CD8-positive, alpha-beta memory T cell (primary cell): ENCODE measurements at regions not wholly inside any gene's neighbourhood (a gene's known extent, or its start where the extent isn't known, plus 50 kb on each side); places are given as distances from the start of the nearest gene placed in this dataset.

Source experiments
- CTCF ChIA-PET: fragments of 350-600 bp; sonication (Branson Sonifier 250); formaldehyde crosslinking; loops from one replicate; lab custom pipeline; 2021; ENCODE audit warnings: antibody characterized with exemption; lab: Charles Lee
- POLR2A ChIA-PET: fragments of 350-600 bp; sonication (Branson Sonifier 250); formaldehyde crosslinking; loops from one replicate; lab custom pipeline; 2021; ENCODE audit warnings: antibody characterized with exemption; lab: Charles Lee
- DNase-seq, 5 donors: peaks; one replicate each; pipeline versions ENCODE4 v3.0.0 to v3.0.0-alpha.2; 2020 to 2022; ENCODE audit warnings: mixed read lengths in 1 of 5
- H3K27ac ChIP-seq: one replicate; pipeline ENCODE4 v1.7.0; 2013; ENCODE audit warnings: low read depth, mild to moderate bottlenecking, low read length, moderate library complexity
- H3K27me3 ChIP-seq: 2 replicates; pipeline ENCODE4 v1.7.0; 2013; ENCODE audit warnings: low read length, mild to moderate bottlenecking; ENCODE audit not compliant: insufficient read depth, poor library complexity, severe bottlenecking
- H3K36me3 ChIP-seq: 2 replicates; pipeline ENCODE4 v1.7.0; 2013; ENCODE audit warnings: mild to moderate bottlenecking, low read length, moderate library complexity; ENCODE audit not compliant: insufficient read depth
- H3K4me1 ChIP-seq: 2 replicates; pipeline ENCODE4 v1.7.0; 2013; ENCODE audit warnings: mild to moderate bottlenecking, low read length, moderate library complexity; ENCODE audit not compliant: insufficient read depth
- H3K4me3 ChIP-seq: 2 replicates; pipeline ENCODE4 v1.7.0; 2013; ENCODE audit warnings: mild to moderate bottlenecking, low read length
- H3K9me3 ChIP-seq: 2 replicates; pipeline ENCODE4 v1.7.0; 2013; ENCODE audit warnings: mild to moderate bottlenecking, low read length
- H3K27ac Mint-ChIP-seq, 8 donors: one replicate each; pipeline ENCODE4 v1.8.0; 2020 to 2021; ENCODE audit warnings: mixed read lengths in 8 of 8, mild to moderate bottlenecking in 6 of 8, inconsistent platforms in 3 of 8, moderate library complexity in 3 of 8
- H3K27me3 Mint-ChIP-seq, 2 donors: one replicate each; pipeline ENCODE4 v1.8.0; 2020 to 2021; ENCODE audit warnings: mixed read lengths in 2 of 2, mild to moderate bottlenecking in 1 of 2, moderate library complexity in 1 of 2
- H3K36me3 Mint-ChIP-seq, 3 donors: one replicate each; pipeline ENCODE4 v1.8.0; 2020 to 2021; ENCODE audit warnings: mixed read lengths in 3 of 3, inconsistent platforms in 1 of 3, mild to moderate bottlenecking in 1 of 3
- H3K4me1 Mint-ChIP-seq, 3 donors: one replicate each; pipeline ENCODE4 v1.8.0; 2020 to 2021; ENCODE audit warnings: mixed read lengths in 3 of 3, inconsistent platforms in 1 of 3, mild to moderate bottlenecking in 1 of 3
- H3K4me3 Mint-ChIP-seq, 7 donors: one replicate each; pipeline ENCODE4 v1.8.0; 2020 to 2021; ENCODE audit warnings: mixed read lengths in 7 of 7, mild to moderate bottlenecking in 6 of 7, moderate library complexity in 4 of 7, inconsistent platforms in 2 of 7
- H3K9me3 Mint-ChIP-seq, 5 donors: one replicate each; pipeline ENCODE4 v1.8.0; 2020 to 2022; ENCODE audit warnings: mixed read lengths in 5 of 5, mild to moderate bottlenecking in 3 of 5, moderate library complexity in 2 of 5, inconsistent platforms in 1 of 5

DNA sequence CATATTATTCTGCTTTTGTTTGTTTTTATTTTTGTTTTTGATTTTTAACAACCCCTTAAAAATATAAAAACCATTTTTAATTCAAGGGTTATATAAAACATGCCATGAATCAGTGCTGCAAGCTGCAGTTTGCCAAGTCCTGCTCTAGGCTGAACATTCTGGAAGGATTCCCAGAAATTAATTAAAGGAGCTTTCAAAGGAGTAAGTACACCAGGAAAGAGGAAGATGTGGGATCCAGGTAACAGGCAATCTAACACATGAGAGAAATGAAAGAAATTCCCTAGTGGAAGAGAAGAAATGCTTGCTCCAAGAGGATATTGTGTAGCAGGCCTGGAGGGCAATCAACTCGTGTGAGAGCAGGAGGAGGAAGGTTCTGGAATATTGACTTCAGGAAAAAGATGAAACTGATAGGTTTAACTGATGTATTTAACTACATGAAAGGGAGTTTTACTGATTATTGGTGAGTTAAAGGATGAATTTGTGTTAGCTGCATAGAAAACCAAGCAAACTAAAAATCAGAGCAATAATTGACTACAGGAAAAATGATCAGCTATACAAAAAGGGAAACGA lies 146.0 kb upstream of the PHACTR1 start:
- H3K27me3 ChIP-seq: no peaks in the 10 kb centered on the region
- ChIA-PET CTCF (no interaction called here), POLR2A (no interaction called here)
- no peaks in the 10 kb centered on the region for H3K36me3 ChIP-seq
- Mint-ChIP-seq H3K36me3 (no peaks in the 10 kb centered on the region), H3K4me3 (no peak overlapping the region), H3K9me3 (peaks cover 0 to 4% (median 0%) of the 10 kb centered on the region in 5 donors), H3K4me1 (no peaks in the 10 kb centered on the region), H3K27ac (no peak overlapping the region), H3K27me3 (no peaks in the 10 kb centered on the region)
- H3K4me3 ChIP-seq: no peak overlapping the region
- no peaks in the 10 kb centered on the region for H3K9me3 ChIP-seq
- no peak overlapping the region for H3K27ac ChIP-seq
- no peak for DNase-seq
- H3K4me1 ChIP-seq: no peaks in the 10 kb centered on the region

DNA sequence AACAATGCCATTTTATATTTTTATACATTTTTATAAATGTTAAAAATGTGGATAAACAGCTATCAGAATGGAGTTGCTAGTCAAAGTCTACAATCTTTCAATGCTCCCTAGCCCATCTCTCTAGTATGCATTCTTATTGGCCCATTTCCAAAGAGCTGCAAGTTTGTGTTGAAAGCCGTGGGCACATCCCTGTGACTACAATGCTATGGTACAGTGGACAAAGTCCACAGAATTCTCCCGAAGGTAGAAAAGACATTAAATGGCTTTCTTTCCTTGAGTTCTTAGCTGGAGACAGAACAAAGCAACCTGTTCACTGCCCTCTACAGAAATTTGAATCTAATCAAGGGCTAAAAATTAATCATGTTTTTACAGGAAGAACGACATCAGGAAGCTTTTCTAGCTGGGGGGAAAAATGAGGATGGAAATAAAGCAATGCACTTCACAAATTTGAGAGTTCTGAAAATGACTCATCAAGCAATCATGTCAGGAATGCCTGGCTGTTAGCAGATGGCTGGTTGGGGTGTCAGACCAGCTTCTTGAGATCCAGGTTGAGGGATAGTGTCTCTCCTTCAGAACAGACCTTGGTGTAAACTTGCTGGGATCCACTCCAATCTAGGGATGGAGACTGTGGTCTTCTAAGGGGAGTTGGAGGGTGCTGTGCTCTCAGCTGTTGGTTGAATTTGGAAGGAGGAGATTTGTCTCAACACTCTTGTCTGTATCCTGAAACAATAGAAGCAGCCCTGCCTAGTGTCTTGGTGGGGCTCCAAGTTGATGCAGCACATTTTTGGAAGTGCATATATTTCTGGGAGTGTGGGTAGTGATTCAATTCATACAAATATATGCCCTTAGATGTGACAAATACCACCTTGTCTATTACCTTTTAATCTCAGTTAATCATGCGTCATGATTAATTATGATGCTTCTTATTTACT lies 143.4 kb upstream of the PHACTR1 start:
- no peak for DNase-seq
- Mint-ChIP-seq H3K36me3 (no peaks in the 10 kb centered on the region), H3K27ac (no peak overlapping the region), H3K4me1 (no peaks in the 10 kb centered on the region), H3K9me3 (no peaks in the 10 kb centered on the region), H3K4me3 (no peak overlapping the region), H3K27me3 (no peaks in the 10 kb centered on the region)
- Histone ChIP-seq H3K9me3 (no peaks in the 10 kb centered on the region), H3K36me3 (no peaks in the 10 kb centered on the region), H3K27ac (no peak overlapping the region), H3K4me3 (no peak overlapping the region), H3K27me3 (no peaks in the 10 kb centered on the region), H3K4me1 (no peaks in the 10 kb centered on the region)
- ChIA-PET CTCF (no interaction called here), POLR2A (no interaction called here)

DNA sequence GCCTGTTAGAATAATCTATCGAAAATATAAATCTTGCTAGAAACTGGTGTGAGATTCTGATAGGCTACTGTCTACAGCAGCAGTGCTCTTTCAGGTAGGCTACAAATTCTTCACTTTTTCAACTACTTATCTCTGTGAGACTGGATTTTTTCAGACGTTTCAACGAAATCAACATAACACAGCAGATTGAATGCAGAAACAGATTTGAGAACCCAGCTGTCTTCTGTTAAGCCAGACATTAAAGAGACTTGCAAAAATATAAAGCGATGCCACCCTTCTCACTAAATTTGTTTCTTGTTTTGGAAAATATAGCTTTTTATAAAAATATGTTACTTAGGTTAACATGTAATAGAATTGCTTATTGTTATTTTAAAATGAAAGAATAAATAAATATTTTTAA lies 140.6 kb upstream of the PHACTR1 start:
- ChIA-PET CTCF (no interaction called here), POLR2A (no interaction called here)
- Histone ChIP-seq H3K27ac (no peak overlapping the region), H3K4me3 (no peak overlapping the region), H3K9me3 (no peaks in the 10 kb centered on the region), H3K4me1 (no peaks in the 10 kb centered on the region), H3K36me3 (no peaks in the 10 kb centered on the region), H3K27me3 (no peaks in the 10 kb centered on the region)
- Mint-ChIP-seq H3K9me3 (no peaks in the 10 kb centered on the region), H3K4me1 (no peaks in the 10 kb centered on the region), H3K36me3 (no peaks in the 10 kb centered on the region), H3K4me3 (no peak overlapping the region), H3K27ac (no peak overlapping the region), H3K27me3 (no peaks in the 10 kb centered on the region)
- no peak for DNase-seq

DNA sequence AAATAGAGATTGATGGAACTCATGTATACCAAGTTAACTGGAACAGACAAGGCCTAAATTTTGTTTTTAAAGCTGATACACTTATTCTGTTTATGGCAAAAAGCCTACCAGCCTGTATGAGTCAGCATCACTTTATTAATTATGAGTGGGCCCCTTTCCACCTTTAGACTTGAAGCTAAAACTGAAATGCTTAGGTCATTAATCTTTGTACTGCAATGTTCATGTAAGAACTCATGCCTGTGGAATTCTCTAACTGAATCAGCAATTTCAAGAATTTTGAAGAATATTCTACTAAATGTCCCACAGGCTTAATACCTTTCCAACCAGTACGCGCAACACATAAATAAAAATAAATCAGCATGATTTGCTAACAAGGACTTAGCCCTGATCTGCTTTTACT lies 140.2 kb upstream of the PHACTR1 start:
- DNase-seq: no peak
- H3K9me3 Mint-ChIP-seq: no peaks in the 10 kb centered on the region
- Histone ChIP-seq H3K4me1 (no peaks in the 10 kb centered on the region), H3K27ac (no peak overlapping the region), H3K4me3 (no peak overlapping the region), H3K27me3 (no peaks in the 10 kb centered on the region), H3K36me3 (no peaks in the 10 kb centered on the region), H3K9me3 (no peaks in the 10 kb centered on the region)
- no peaks in the 10 kb centered on the region for H3K36me3 Mint-ChIP-seq
- ChIA-PET CTCF (no interaction called here), POLR2A (no interaction called here)
- no peaks in the 10 kb centered on the region for H3K4me1 Mint-ChIP-seq
- no peak overlapping the region for H3K27ac Mint-ChIP-seq
- H3K27me3 Mint-ChIP-seq: no peaks in the 10 kb centered on the region
- H3K4me3 Mint-ChIP-seq: no peak overlapping the region

DNA sequence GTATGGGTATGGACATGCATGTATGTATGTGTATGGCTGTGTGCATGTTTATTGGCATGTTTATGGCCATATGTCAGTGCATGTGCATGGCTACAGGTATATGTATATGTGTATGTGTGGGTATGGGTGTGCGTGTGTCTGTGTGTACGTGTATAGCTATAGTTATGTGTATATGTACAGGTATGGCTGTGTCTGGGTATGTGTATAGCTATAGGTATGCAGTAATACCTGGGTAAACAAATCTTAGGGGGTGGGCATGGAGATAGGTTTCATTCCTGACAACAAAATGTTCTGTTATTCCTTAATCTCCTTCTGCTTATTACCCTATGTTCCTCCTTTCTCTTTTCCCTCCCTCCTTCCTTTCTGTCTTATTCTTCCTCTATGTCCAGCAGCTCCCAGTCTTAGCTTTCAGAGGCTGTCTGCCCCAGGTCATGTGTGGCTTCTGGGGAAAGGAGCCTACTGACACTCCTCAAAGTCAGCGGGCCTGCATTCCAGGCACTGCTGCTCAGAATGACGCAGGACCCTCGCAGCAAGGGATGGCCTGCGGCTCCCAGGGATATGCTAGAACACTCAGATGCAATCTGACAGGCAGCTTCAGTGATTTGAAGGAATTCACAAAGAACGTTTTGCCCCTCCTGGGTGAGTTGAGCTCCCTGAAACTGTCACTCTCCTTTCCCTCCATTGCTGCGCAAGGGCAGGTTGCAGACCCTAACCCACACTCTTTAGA lies 139.3 kb upstream of the PHACTR1 start:
- DNase-seq: no peak
- Histone ChIP-seq H3K27me3 (no peaks in the 10 kb centered on the region), H3K27ac (no peak overlapping the region), H3K9me3 (no peaks in the 10 kb centered on the region), H3K4me3 (no peak overlapping the region), H3K36me3 (no peaks in the 10 kb centered on the region), H3K4me1 (no peaks in the 10 kb centered on the region)
- H3K27ac Mint-ChIP-seq: no peak overlapping the region
- no peaks in the 10 kb centered on the region for H3K36me3 Mint-ChIP-seq
- no peaks in the 10 kb centered on the region for H3K9me3 Mint-ChIP-seq
- no peaks in the 10 kb centered on the region for H3K4me1 Mint-ChIP-seq
- CTCF ChIA-PET: no interaction called here
- H3K4me3 Mint-ChIP-seq: no peak overlapping the region
- POLR2A ChIA-PET: no interaction called here
- H3K27me3 Mint-ChIP-seq: peaks cover 0 to under 1% of the 10 kb centered on the region in 2 donors

- Histone ChIP-seq H3K9me3 (no peaks in the 10 kb centered on the region), H3K4me3 (no peak overlapping the region), H3K4me1 (no peaks in the 10 kb centered on the region), H3K27me3 (no peaks in the 10 kb centered on the region), H3K36me3 (no peaks in the 10 kb centered on the region), H3K27ac (no peak overlapping the region)
- H3K36me3 Mint-ChIP-seq: no peaks in the 10 kb centered on the region
- H3K27ac Mint-ChIP-seq: no peak overlapping the region
- POLR2A ChIA-PET: no interaction called here
- H3K9me3 Mint-ChIP-seq: no peaks in the 10 kb centered on the region
- H3K27me3 Mint-ChIP-seq: peaks cover 0 to 1% of the 10 kb centered on the region in 2 donors
- no peak overlapping the region for H3K4me3 Mint-ChIP-seq
- no peaks in the 10 kb centered on the region for H3K4me1 Mint-ChIP-seq
- no peak for DNase-seq
- CTCF ChIA-PET: no interaction called here
Observed at GRCh38 chr6:12578097-12578496, 138.5 kb upstream of the PHACTR1 start.

- Histone ChIP-seq H3K27me3 (no peaks in the 10 kb centered on the region), H3K27ac (no peak overlapping the region), H3K4me3 (no peak overlapping the region), H3K36me3 (no peaks in the 10 kb centered on the region), H3K4me1 (no peaks in the 10 kb centered on the region), H3K9me3 (no peaks in the 10 kb centered on the region)
- no peak for DNase-seq
- Mint-ChIP-seq H3K9me3 (no peaks in the 10 kb centered on the region), H3K4me1 (no peaks in the 10 kb centered on the region), H3K36me3 (no peaks in the 10 kb centered on the region), H3K4me3 (no peak overlapping the region), H3K27ac (no peak overlapping the region), H3K27me3 (peaks cover 0 to 1% of the 10 kb centered on the region in 2 donors)
- CTCF ChIA-PET: no interaction called here
- POLR2A ChIA-PET: no interaction called here
Observed at GRCh38 chr6:12578751-12579150, 137.8 kb upstream of the PHACTR1 start.

DNA sequence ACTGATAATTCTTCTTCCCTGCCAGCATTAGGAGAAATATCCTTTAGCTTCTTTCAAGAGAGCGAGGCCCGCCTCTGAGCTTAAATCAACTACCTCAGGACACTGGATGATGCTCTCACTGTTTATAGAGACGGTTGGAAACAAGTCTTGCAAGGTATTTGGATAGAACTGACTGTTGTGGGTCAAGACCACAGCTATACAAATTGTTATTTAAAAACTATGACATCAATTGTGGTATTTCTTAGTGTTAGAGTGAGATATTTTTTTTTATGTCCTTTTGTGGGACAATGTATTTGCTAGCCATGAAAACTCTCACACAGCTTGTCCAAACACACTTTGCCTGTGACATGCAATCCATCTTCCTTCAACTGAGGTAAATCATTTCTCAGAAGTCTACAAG lies 136.3 kb upstream of the PHACTR1 start:
- Histone ChIP-seq H3K4me1 (no peaks in the 10 kb centered on the region), H3K4me3 (no peak overlapping the region), H3K27me3 (no peaks in the 10 kb centered on the region), H3K36me3 (no peaks in the 10 kb centered on the region), H3K9me3 (no peaks in the 10 kb centered on the region), H3K27ac (no peak overlapping the region)
- ChIA-PET CTCF (no interaction called here), POLR2A (no interaction called here)
- H3K36me3 Mint-ChIP-seq: no peaks in the 10 kb centered on the region
- H3K4me1 Mint-ChIP-seq: no peaks in the 10 kb centered on the region
- H3K27ac Mint-ChIP-seq: no peak overlapping the region
- peaks cover 0 to 1% of the 10 kb centered on the region in 2 donors for H3K27me3 Mint-ChIP-seq
- no peak for DNase-seq
- H3K9me3 Mint-ChIP-seq: no peaks in the 10 kb centered on the region
- H3K4me3 Mint-ChIP-seq: no peak overlapping the region
